Medulla oblongata (tissue), 1 donor: ENCODE measurements at regions not wholly inside any gene's neighbourhood (a gene's known extent, or its start where the extent isn't known, plus 50 kb on each side); places are given as distances from the start of the nearest gene placed in this dataset.

Experiments
- DNase-seq: peaks from one replicate; pipeline ENCODE4 v3.0.0-alpha.2; 2015; ENCODE audit errors: extremely low spot score

DNA sequence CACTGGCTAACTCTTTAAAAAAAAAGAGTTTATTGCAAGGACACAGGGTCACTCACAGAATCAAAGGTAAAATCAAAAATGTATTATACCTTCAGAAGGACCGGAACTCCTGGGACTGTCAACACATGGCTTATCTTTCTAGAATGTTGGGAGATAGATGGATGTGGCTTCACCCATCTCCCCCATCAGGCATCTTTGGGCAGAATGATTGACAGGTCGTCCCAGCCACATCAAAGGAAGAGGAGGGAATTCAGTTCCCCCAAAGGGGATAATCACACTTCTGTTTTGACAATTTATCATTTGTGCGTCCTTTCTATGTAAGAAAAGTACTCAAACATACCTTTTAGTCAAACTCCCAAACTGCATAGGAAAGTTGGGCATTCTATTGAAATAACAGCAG is 228.6 kb upstream of the CDH5 start:
- DNase-seq, result no peak

DNA sequence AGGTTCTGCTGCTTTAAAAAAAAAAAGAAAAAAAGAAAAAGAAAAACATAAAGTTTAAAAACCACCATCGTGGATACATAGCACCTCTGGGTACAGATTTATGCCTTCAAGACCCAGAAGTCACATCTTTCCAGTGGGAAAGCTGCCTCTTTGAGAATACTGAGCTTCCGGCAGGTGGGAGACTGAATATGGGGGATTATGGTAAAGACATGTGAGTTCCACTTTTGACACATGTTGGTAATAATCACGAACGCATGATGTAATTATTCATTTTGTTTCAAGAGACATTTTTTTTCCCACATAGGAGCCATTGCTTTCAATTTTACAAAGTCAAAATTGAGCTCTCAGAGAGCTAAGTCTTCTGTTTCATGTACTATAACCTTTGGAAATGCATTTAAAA is 229.7 kb upstream of the CDH5 start:
- DNase-seq, result no peak

DNA sequence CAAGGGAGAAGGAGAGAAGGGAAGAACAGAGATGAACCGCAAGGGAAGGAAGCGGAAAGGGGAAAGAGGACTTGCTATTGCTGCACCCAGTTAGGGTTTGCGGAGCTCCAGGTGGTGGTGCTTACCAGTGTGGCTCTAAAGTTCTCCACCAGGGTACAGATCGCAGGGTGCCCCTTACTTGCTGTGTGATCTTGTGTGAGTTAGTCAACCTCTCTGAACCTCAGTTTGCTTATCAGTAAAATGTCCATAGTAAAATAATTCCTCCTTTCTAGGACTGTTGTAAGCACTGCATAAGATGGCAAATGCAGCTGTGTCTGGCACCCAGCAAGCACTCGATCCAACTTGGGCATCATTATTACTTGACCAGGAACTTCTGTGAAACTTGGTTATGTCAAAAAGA is 230.7 kb upstream of the CDH5 start:
- DNase-seq, result no peak

DNA sequence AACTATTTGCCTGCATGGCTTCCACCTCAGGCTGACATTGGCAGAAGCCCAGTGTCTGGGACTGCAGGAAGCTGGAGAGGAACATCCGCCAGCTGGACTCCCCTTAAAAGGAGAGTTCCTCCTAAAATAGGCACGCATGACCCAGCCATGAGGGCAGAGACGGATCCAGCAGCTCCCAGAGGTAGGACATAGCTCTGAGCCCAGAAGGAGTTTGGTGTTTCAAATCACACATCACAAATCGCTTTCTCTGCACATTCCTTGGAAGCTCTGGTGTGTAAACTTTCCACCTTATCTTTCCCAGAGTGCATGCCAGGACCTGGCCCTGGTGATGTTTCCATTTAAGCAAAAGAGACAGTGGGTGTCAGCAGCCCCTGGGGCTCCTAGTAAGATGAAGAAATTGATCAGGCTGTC is 231.1 kb upstream of the CDH5 start:
- no peak for DNase-seq

DNA sequence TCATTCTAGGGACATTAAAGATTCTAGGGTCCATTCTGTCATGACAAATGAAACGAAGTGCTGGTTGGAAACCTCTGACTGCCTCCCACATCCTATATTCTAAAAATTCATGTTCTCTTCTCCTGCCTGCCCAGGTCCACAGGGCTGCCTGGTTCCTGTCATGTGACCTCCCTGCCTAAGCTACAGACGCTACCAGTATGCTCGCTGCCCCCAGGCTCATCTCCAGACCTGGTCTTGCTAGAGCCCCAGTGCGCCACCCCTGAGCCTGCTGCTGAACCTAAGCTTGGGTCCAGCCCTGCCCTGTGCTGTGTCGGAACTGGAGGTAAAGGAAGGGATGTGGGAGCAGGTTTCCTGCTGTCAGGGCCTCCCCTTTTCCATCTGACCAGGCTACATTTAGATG is 231.6 kb upstream of the CDH5 start:
- DNase-seq, result no peak

DNA sequence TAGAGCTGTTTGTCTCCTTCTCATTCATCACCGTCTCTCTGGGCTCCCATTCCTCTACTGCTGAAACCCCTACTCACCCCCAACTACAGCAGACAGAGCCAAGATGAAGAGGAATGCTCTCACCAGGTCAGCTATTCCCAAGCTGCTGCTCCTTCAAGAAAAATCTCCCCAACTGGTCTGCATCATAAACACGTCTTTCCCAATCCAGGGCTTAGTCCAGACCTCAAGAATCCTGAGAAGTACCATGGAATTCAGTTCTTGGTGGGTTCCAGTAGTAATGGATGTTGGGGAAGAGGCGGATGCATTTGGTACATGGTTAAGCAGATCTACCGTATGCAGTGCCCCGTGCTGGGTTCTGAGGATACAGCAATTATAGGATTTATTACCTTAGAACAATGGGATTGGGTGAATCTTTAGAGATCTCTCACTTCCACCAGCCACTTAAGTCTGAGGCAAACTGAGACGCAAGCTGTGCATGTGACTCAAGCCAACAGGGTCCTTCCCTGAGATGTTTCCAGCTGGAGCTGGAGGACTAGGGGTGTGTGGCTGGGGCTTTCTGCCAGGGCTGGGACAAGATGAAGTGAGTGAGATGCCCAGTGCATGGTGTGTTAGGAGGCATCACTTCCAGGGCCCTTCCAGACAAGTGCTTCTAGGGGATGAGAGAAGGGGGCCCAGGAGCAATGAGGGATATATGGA is 232.7 kb upstream of the CDH5 start:
- no peak for DNase-seq

DNA sequence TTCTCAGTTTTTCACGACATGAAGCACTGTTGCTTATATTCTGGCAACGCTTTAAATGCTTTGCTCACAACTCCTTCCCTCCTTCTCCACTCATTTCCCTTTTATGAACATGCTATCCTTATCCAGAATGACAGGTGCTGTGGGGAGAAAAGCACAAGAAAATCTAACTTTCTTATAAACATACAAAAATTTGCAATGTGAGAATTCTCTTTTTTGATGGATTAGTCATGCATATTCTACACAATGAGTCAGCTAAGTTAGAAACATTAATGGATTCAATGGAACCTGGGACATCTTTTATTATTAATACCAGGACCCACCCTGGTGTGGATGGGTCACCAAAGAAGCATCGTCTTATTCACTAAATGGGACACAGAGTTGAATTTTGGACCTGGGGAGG is 234.6 kb upstream of the CDH5 start:
- no peak for DNase-seq

DNA sequence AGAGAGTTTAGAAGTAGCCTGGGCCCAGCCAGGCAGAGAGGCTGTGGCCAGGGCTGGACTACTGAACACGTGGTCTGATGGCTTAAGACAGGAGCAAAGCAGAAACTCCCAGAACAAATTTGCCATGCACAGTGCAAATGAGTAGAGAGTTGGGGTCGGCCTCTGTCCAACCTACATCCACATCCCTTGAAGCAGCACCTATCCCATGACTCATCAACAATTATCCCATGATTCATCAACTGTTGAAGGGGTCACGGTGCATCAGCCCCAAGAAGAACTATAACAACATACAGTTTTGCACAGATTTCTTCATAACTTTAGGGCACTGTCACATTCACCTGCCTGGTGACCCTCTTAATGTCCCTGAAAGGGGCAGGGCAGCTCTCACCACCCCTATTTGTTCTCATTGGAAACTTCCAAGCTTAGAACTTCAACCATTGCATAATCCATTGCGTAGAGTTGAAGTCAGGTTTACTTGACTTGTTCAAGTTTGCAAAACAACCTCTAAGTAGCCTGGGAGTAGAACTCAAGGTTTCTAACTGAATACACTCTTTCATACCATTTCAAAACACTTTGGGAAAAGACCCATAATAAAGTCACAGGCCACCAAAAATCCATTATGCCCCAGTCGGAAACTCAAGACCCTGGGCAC is 235.2 kb upstream of the CDH5 start:
- DNase-seq, result no peak

DNA sequence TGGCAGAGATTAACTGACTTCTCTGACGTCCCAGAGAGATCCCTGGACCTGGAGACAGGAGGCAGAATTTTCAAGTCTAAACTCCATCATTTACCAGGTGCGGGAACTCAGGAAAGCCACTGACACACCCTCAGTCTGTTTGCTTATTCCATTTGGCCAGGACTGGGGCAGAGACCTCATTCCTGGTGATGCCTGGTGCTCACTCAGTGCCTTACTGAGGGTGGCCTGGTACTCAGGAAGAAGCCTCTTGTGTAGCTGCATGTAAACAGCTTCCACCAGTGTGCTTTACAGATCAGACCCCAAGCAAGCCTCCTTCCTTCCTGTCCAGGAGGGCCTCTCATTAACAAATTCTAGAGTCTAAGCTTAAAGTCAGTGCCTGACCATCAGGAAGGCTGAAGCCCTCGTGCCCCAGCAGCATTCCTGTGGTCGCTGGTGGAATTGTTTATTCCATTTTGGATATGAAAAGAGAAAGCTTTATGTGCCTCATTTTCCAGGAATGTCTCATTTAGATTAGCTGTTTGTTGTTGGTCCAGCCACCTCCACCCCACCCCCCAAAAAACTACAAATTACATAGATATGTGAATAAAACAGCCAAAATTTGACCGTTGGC is 236.1 kb upstream of the CDH5 start:
- no peak for DNase-seq

DNA sequence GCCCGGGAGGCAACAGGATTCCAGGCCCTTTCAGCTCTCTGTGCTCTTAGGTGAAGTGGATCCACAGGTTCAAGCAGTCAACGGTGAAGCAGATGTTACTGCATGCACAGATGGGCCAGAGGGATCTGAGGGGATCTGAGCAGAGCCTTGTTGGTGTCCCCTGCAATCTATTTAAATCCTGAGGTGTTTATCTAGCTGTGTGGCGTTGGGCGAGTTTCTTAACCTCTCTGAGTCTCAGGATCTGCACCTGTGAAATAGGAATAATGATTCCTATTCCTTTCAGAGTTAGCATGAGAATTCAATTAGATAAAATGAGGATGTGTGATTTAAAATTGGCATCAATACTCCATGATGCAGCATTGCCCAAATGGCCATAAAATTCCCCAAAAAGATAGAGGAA is 237.3 kb upstream of the CDH5 start:
- no peak for DNase-seq

DNA sequence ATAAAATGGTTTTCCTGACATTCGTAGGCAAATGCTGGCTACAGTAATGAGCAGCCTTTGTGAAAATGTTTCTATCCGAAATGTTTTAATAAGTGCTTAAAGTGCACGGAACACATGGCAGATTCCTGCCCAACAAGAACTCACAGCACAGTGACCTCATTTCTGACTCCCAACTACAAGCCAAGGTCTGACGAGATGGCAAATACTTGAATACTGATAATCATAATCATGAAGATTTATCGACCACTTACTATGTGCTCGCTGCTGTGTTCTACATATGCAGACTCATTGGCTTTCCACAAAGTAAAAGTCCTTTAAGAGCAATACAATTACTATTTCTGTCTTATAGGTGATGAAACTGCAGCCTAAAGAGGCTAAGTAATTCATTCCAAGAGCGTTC is 238.1 kb upstream of the CDH5 start:
- no peak for DNase-seq

DNA sequence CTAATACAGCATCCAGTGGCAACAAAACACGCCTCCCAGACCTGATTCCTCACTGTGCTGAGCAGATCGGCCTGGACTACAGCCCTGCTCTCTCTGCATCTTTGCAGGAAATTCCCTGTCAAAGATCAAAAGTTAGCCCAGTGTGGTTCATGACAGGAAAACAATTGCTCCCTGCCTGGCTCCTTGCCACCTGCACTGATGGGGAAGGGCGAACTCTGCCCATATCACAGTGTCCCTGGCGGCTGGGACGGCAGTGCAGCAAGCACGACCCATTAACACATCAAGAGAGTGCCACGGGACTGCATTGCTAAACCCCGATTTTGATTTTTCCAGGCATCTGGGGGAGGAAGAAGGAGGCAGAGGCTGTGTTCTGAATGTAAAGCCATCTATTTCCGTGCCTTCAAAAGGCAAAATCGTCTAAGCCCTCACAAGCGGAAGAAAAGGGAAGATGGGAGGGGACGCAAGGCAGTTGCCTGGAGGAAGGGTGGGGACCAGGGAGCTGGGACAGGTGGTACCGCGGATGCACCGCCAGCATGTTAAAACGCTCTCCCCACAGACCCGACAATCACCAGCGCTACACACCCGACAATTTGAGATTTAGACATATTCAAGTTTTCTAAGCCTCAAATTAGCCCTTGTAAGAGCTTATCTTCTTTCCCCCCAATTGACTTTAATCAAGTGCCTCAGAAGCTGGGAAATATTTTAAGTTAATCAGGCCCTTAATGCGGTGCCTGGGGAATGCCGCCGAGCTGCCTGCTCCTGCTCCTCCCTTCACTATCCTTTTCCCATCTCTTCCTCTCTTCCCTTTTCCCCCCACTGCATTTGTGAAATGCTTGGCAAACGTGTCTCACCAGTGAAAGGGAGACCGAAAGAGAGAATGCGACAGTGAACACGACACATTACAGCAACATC is 238.8 kb upstream of the CDH5 start:
- no peak for DNase-seq

DNA sequence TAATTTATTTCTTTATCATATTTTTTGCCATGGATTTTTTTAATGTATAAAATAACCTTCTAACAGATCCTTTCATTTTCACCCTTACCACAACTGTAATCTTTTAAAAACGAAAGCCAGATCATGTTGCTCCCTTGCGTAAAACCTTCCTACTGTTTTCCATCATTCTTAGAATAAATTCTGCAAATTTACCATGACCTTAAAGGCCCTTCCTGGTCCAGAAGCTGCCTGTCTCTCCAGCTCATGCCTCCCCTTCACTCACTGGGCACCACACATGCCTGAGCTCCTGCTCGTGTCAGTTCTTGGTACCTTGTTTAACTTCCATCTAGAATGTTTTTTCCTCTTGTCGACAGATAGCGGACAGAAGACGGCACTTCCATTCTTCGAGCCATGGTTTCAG is 245.0 kb upstream of the CDH5 start:
- DNase-seq, result no peak

DNA sequence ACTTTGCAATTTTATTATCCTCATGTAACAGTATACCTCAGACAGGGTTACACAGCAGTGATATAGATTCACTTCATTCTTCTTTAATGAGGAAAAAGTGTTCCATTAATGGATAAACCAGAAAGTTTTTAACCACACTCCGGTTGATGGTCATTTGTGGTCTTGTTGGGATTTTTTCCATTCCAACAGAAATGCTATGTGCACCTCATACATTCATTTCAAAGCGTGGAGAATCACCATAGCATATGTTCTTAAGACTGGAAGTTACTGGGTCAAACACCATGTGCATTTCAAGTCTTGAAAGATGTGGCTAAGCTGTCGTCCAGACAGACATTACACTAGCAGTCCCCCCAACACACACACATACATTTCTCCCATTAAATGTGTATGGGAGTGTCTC is 245.8 kb upstream of the CDH5 start:
- DNase-seq, result no peak

DNA sequence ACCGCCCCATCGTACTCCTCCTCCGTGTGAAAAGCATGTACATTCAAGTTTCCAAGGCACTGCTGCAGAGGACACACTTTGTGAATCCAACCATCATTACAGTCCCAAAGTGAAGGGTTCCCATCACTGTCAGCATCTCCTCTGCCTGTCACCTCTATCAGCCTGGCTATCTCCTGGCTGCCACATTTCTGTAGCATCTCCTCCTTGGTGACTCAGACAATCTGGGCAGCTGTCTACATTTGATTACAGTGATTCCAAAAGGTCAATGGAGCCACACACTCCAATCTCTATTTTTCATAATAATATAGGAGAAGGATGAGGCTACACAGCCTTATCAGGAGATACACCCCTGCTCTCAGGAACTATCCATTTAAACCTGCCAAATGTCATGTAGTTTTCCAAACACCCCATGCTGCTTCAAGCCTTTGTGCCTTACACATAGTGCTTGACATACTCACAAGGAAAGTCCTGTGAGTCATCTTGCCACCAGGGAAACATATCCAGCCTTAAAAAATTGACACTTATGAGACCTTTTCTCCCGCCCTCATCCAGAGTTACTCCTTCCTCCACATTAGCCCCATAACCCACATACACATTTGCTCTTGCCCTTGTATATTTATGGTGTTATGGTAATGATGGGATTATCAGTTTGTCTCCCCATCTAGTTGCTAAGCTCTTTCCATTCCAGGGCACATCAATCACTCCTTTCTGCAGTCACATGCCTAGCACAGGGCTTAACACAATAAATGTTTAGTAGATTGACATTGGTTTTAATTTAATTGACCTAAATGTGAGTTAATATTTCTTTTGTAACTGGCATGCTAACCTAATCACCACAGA is 250.1 kb upstream of the CDH5 start:
- DNase-seq, result no peak

DNA sequence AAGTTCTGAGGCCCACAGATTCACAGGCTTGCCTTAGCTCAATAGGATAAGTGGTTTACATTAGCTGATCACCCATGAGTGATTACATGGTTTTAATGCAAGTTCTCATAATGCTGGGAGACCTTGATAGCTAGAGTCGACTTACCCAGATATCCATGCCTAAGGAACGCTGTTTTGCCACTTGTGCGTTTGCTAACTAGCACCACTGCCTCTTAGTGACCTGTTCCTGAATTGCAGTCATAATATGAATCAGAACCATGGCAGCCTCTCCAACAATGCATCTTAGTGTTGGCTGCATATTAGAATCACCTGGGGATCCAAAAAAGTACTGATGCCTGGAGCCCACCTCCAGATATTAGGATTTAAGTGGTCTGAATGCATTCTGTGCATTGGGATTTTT is 251.1 kb upstream of the CDH5 start:
- DNase-seq, result no peak

DNA sequence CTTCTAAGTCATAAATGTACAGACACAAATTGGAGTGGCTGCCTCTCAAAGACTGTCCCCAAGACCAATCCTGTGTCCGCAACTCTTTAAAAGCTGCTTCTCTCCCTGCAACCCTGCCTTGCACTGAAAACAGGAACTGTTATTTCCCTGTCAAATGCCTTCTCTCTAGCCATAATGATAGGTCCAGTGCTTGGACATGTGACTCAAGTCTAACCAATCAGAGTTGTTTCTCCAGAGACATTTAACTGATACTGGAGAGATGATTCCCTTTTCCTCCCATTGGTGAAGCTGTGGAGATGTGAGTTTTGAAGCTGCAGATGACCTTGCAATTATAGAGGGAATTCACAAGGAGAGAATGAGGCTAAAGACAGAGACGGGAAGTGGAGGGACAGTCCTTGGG is 253.3 kb upstream of the CDH5 start:
- no peak for DNase-seq

DNA sequence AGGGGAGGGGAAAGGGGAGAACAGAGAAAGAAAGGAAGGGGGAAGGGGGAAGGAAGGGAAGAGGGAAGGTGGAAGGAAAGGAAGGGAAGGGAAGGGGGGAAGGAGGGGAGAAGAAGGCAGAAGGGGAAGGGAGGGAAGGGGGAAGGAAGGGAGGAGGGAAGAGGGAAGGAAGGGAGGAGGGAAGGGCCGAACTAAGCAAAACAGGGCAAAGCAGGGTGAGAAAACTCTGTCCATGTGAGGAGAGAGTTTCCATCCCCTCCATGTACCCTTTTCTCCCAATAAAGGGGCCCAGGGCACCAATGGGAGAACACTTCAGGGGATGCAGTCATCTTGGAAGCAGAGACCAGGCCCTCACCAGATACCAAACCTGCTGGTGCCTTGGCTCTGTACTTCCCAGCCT is 256.8 kb upstream of the CDH5 start:
- DNase-seq, result no peak

DNA sequence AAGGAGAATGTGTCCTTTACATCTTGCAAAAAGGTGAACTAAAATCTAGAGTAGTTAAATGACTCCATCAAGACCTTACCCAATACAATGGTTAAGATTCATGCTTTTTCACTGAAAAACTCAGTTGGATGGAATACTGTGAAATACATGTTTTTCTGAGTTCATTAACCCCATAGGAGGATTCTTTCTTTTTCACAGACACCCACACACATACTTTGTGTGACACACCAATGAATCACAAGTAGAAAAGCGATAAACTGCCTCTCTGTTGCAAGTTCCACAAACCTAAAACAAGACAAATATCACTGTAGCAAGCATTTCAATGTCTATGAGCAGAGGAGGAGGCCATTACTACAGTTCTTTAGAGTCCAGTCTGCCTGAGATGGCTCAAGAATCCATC is 258.8 kb upstream of the CDH5 start:
- no peak for DNase-seq

DNA sequence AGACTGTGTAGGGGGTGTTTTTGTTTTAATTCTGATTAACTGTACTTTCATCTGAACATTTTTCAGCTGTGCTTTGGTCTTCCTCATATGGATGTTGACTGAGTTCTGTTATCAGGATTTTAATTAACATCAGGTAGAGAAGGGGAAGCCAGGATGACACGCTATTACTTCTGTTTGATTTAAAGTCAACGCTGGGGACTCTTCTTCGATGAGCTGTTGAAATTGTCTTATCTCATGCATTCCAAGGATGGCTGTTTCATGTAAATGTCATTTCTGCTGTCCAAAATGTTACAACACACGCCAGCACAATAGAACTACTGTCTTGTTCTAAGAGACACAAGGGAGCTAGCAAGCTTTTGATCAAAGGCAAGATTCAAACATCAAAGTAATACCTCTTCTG is 263.3 kb upstream of the CDH5 start:
- no peak for DNase-seq

DNA sequence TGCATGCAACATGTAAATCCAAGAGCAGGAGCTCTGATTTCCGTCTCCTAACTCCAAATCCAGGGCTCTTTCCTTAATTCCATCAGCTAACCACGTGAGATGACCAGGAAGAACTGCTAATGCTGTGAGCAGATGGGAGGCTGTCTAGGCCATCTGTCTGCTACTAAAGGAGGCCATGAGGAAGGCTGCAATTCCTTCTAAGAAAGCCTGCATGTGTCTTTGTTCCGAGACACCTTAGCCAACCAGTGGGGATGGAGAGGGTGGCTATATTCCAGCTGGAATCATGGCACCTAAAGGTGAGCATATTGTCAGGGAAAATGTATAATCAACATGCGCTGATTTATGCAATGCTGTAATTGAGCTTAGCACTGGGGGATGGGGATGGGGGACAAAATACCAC is 267.2 kb upstream of the CDH5 start:
- no peak for DNase-seq

DNA sequence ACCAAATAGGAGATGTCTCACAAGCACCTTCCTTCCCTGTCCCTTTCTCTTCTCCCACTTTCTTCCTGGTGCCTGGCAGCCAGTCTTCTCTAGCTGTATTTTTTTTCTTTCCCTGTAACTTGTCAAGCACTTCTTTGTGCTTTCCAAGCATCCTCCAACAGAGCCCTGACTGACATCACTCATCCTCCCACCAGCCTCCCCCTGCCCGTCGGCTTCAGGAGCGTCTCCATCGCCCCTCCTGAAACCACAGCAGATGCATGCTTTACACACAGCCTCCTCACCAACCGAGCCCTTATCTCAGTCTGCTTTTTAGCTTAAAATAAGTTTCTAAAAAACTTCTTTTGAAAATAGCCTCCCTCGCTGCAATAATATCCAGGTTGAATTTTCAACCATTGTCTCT is 268.7 kb upstream of the CDH5 start:
- DNase-seq, result no peak
